Dedifferentiated amniotic fluid mesenchymal stem cell (primary cell): ENCODE measurements at regions not wholly inside any gene's neighbourhood (a gene's known extent, or its start where the extent isn't known, plus 50 kb on each side); places are given as distances from the start of the nearest gene placed in this dataset.

Experiments used
- DNase-seq: peaks from one replicate; pipeline ENCODE4 v3.0.0-alpha.2; 2016; ENCODE audit errors: extremely low spot score

DNA sequence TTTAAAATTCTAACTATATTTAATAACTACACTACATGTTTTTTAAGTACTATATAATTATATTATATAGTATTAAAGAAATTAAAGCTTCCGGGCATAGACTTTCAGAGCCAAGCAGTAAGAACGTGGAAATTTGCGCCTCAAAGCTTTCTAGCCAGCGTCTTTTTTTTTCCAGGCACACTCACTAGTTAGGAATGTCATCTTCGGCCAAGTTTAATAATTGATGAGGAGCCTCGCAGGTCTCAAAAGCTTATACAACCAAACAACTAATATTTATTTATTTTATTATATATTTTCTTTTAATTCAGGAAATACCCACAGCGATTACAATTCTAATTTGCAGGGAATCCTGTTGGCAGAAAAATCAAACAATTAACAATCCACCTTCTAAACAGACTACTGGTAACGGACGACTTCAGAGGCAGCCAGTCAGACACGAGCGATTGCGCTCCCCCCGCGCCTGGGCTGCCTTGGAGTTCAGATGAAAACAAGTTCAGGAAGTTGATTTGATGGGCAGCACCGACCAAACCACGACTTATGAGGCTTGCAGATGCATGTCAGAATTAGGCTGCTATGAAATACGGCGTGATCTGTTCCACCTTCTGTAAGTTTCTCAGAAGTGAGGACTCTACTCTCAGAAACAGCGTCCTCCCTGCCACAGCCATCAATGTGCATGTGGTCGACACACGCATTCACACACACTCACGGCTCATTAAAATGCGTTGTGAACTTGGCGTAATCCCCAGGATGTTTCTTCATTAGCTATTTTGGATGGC lies 431.8 kb upstream of the MGMT start:
- DNase-seq = no peak

DNA sequence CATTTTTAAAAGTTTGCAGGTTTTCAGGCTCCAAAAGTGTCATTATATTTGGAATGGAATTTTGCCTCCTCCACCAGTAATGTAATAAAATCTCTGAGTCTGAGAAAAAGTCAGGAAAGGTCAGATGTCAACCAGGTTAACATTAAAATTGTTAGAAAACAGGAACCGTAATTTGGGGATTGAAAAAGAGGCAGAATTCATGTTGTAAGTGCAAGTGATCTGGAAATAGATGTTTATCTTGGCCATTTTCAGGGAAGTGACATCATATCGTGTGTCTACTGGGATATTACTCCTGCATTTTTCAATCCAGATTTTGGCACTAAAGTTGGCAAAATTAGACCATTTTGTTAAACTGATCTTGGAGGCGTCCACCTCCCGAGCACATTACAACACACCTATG lies 428.5 kb upstream of the MGMT start:
- no peak for DNase-seq

- DNase-seq = no peak
These were observed 427.4 kb upstream of the MGMT start for GRCh38 chr10:129039406-129040370.

GRCh38 chr10:129040377-129040776 lies 426.7 kb upstream of the MGMT start:
- DNase-seq = no peak

DNA sequence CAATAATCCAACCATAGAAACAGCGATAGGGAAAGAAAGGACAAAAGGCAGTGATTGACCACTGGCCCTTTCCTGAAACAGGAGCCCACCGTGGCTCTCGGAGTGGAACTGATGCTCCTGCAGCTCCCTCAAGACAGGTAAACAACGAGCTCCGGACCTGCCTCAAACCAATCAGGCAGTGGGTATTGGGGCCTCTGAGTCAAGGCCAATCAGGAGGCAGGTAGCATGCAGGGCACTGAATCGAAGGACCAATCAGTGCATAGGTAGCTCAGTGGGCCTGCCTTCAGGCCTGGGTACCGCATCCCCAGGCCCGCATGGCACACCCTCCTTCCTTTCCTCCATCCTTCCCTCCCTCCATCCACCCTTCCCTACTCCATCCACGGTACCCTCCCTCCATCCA lies 425.1 kb upstream of the MGMT start:
- DNase-seq = no peak

GRCh38 chr10:129042776-129043595 lies 424.1 kb upstream of the MGMT start:
- DNase-seq = no peak

- DNase-seq = no peak
These were observed 423.4 kb upstream of the MGMT start for GRCh38 chr10:129043691-129044090.

- no peak for DNase-seq
These were observed 421.4 kb upstream of the MGMT start for GRCh38 chr10:129045599-129045998.

DNA sequence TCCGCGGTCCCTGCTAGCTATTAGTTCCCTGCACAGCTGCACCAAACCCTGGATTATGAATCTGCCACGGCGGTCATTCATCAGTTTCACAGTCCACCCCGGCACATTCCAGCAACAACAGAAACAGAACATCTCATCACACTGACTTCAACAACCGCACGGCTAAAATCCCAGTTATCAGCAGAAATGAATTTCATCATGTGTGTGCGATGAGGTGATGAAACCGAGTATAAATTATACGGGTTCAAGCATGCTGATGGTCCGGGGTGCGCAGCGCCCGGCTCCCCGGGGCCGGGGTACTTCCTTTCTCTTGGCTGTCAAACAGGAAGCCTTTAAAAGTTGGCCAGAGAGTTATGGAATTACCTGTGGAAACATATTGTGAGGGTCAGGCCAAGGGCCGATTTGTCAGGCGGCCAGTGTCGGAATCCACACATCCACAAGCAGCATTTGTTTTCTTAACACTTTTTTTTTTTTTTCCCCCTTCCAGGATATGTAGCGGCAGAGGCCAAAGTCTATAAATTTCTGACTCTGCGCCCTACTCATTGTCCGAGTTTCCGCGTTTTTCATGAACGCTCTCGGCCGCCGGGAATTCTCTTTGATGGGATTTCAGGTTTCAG lies 420.9 kb upstream of the MGMT start:
- no peak for DNase-seq

DNA sequence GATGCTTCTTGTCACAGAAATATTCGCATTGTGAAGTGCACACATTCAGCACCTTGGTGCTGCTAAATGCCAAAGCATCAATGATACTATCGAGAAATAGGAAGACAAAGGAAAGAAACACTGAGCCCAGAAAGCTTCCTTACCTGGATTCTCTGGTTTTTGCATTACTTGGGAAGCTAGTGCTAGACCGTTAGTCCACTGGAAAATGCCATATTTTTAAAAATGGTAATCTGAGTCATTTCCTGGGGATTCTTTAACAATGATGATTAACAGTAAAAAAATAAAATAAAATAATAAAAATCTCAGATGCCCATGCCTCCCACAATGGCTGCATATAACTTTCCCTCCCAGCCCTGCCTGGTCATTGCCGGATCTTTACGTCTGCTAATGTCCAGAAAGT lies 420.1 kb upstream of the MGMT start:
- DNase-seq = no peak

GRCh38 chr10:129047600-129047999 lies 419.4 kb upstream of the MGMT start:
- DNase-seq = no peak

DNA sequence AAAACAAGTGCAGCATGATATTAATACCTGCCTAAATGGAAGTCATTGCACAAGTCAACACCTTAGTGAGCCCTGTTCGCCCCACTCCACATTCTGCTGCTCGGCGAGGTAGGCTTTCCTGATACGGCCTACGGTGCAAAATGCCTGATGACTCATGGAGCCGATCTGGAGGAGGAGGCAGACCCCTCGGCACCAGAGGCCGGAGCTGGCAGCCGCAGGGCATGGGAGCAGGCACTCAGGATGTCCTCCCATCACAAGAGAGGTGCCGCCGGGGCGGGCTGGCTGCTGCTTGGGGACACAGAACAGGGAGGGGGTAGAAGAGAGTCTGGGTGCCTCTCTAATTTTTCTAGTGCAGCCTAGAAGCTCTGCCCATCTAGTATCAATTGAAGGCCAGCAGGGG lies 418.5 kb upstream of the MGMT start:
- no peak for DNase-seq

- no peak for DNase-seq
These were observed 417.5 kb upstream of the MGMT start for GRCh38 chr10:129049501-129049900.

- no peak for DNase-seq
These were observed 411.8 kb upstream of the MGMT start for GRCh38 chr10:129055225-129055624.

DNA sequence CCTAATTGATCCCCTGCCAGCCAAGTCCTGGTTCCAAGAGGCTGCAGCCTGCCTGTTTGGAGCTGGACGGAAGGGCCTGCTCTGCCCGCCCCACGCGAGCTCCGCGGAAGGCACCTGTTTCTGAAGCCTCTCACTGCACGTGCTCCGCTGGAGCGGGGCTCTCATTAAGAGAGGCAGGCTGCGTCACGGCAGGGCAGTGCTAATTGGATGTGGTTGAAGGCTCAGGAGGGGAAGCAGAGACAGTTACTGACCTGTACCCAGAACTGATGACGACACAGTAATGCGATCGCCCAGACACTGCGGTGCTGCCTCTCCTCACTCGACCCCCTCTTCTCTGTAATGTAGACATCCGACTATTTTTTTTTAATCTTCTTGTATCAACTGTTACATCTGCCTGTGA lies 411.1 kb upstream of the MGMT start:
- no peak for DNase-seq

DNA sequence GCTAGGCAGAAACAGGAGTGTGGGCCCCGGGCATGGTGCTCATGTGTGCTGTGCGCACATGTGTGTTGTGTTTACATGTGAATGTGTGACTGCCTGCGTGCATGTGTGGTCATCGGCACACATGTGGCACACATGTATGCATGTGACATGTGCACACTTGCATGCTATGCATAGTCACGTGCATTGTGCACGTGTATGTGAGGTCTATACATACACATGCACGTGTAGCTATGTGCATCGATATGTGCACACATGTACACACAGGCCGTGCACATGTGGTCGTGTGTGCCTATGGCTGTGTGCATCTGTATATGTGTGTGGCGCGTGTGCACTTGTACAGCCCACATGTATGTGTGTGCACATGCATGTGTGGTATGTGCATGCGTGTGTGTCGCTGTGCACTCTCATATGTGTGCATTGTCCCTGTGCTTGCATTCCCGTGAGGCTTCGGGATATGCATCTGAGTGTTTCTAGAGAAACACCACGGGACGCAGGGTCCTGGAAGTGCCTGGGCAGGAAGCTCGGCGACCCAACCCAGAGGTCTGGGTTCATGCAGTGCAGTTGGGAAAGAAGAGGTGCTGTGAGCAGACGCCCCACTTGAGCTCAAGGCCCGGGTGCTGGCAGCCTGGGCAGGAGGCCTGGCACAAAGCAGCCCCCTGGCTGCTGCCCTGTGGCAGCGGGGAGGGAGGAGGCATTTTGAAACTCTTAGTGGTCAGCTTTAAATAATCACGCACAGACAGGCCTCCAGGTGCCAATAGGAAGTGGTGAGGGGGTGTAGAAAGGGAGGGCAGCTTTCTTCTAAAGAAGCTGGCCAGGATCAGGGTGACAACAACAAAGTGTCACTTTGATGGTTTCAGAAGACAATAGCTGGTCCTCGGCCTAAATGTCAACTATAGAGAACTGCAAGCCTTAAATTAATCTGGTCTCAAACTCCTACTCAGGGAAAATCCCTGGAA lies 410.0 kb upstream of the MGMT start:
- DNase-seq = no peak

DNA sequence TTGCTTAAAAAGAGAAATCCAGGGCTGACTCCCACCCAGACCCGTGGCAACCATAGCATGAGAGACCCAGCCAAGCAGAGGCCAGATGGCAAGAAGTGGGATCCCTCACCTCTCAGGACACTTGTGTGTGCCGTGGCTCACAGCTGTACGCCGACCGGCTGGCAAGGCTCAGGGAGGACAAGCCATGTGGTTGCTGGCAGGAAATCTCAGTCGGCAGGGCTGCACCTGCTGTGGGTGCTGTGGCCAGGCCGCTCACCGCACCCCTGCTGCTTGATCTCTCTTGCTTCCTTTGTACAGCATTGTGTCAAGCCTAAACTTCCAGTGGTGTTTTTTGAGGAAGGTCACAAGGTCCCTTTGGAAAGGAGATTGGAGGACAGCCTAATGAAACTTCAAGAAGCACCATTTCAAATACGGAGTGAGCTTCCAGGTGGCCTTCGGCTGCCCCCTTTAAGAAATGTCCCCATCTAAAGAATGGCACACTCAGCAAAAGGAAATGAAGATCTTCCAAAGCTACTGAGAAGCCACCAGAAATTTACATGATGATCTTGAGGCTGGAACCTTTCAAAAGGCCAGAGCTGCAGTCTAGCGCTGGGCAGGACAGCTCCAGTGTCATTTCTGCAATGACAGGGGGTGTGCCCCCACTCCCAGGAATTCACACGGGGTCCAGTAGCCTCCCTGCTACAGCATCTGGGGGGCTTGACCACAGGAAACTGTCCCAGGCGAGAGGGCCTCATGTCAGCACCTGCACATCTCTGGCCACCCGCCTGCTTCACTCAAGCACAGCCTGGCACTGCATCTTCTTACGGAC lies 409.0 kb upstream of the MGMT start:
- no peak for DNase-seq

DNA sequence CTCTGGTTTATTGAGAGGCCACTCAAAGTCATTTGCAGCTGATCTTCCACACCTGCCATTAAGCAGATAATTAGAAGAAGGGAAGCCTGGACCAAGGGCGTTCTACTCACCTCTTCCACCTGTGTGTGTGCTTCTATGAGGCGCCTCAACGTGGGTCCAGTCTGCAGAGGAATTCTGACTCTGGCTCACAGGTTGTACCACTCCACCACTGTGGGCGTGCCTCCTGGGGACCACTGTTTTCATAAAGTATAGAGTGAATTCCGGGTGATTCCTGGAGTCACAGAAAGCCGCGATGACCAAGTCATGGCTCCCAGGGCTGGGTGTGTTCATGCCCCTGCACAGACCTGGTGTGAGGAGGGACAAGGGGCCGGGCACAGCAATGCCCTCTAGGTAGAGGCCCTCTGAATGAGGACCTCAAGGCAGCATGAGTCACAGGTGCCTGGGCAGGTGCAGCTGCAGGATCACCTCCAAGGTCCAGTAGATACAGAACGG lies 408.3 kb upstream of the MGMT start:
- DNase-seq = no peak

- DNase-seq = no peak
These were observed 407.1 kb upstream of the MGMT start for GRCh38 chr10:129059977-129060376.
